K562 (cell line): ENCODE measurements at regions not wholly inside any gene's neighbourhood (a gene's known extent, or its start where the extent isn't known, plus 50 kb on each side); places are given as distances from the start of the nearest gene placed in this dataset.

Source experiments
- E4F1 ChIP-seq: fragments of 250-450 bp; sonication (Bioruptor Pico); IDR thresholded peaks from 2 replicates; pipeline ENCODE4 v1.5.0; 2021; ENCODE audit warnings: mild to moderate bottlenecking, borderline replicate concordance
- RBM15 ChIP-seq: fragments of 200-400 bp; formaldehyde crosslinking; IDR thresholded peaks from 2 replicates; pipeline ENCODE4 v1.6.1; 2018; ENCODE audit warnings: mild to moderate bottlenecking, low read length, moderate library complexity; ENCODE audit not compliant: insufficient read depth
- U2AF2 ChIP-seq: fragments of 200-400 bp; formaldehyde crosslinking; optimal IDR thresholded peaks from 2 replicates; pipeline ENCODE3; 2017; ENCODE audit warnings: low read depth, mild to moderate bottlenecking, low read length
- TF ChIP-seq, protein P1 (sequence below): fragments of 250-450 bp; sonication (Bioruptor Pico); IDR thresholded peaks from 2 replicates; pipeline ENCODE4 v1.5.0; 2022; ENCODE audit warnings: mild to moderate bottlenecking
- TF ChIP-seq, protein P2 (sequence below): sonication (generic); formaldehyde crosslinking; IDR thresholded peaks from 2 replicates; pipeline ENCODE4 v1.8.0; 2022; ENCODE audit warnings: mild to moderate bottlenecking, missing genetic modification reagents

- TF ChIP-seq U2AF2 = no peak
- no peak for TF ChIP-seq E4F1 (CRISPR knock-in tag)
- TF ChIP-seq RBM15 = no peak
- TF ChIP-seq, protein P1, sequence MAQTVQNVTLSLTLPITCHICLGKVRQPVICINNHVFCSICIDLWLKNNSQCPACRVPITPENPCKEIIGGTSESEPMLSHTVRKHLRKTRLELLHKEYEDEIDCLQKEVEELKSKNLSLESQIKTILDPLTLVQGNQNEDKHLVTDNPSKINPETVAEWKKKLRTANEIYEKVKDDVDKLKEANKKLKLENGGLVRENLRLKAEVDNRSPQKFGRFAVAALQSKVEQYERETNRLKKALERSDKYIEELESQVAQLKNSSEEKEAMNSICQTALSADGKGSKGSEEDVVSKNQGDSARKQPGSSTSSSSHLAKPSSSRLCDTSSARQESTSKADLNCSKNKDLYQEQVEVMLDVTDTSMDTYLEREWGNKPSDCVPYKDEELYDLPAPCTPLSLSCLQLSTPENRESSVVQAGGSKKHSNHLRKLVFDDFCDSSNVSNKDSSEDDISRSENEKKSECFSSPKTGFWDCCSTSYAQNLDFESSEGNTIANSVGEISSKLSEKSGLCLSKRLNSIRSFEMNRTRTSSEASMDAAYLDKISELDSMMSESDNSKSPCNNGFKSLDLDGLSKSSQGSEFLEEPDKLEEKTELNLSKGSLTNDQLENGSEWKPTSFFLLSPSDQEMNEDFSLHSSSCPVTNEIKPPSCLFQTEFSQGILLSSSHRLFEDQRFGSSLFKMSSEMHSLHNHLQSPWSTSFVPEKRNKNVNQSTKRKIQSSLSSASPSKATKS (CRISPR knock-in tag) = no peak
- TF ChIP-seq, protein P2, sequence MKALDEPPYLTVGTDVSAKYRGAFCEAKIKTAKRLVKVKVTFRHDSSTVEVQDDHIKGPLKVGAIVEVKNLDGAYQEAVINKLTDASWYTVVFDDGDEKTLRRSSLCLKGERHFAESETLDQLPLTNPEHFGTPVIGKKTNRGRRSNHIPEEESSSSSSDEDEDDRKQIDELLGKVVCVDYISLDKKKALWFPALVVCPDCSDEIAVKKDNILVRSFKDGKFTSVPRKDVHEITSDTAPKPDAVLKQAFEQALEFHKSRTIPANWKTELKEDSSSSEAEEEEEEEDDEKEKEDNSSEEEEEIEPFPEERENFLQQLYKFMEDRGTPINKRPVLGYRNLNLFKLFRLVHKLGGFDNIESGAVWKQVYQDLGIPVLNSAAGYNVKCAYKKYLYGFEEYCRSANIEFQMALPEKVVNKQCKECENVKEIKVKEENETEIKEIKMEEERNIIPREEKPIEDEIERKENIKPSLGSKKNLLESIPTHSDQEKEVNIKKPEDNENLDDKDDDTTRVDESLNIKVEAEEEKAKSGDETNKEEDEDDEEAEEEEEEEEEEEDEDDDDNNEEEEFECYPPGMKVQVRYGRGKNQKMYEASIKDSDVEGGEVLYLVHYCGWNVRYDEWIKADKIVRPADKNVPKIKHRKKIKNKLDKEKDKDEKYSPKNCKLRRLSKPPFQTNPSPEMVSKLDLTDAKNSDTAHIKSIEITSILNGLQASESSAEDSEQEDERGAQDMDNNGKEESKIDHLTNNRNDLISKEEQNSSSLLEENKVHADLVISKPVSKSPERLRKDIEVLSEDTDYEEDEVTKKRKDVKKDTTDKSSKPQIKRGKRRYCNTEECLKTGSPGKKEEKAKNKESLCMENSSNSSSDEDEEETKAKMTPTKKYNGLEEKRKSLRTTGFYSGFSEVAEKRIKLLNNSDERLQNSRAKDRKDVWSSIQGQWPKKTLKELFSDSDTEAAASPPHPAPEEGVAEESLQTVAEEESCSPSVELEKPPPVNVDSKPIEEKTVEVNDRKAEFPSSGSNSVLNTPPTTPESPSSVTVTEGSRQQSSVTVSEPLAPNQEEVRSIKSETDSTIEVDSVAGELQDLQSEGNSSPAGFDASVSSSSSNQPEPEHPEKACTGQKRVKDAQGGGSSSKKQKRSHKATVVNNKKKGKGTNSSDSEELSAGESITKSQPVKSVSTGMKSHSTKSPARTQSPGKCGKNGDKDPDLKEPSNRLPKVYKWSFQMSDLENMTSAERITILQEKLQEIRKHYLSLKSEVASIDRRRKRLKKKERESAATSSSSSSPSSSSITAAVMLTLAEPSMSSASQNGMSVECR (CRISPR knock-in tag) = no peak
- TF ChIP-seq, all 486 proteins: peak for 0
Observed at GRCh38 chr4:160956875-160957274, 1206.9 kb downstream of the FSTL5 start (continued).
